Left ventricle myocardium inferior (tissue), 1 donor: ENCODE measurements at regions not wholly inside any gene's neighbourhood (a gene's known extent, or its start where the extent isn't known, plus 50 kb on each side); places are given as distances from the start of the nearest gene placed in this dataset.

Experiments
- DNase-seq: peaks from one replicate; pipeline ENCODE4 v3.0.0-alpha.2; 2020
- H3K27ac ChIP-seq: fragments of 200-600 bp; replicated peaks from 2 replicates; pipeline ENCODE4 v1.8.0; 2021
- H3K27me3 ChIP-seq: fragments of 200-600 bp; 2 replicates; pipeline ENCODE4 v1.8.0; 2021; ENCODE audit warnings: low read depth
- H3K36me3 ChIP-seq: fragments of 200-600 bp; 2 replicates; pipeline ENCODE4 v1.8.0; 2021
- H3K4me1 ChIP-seq: fragments of 200-600 bp; 2 replicates; pipeline ENCODE4 v1.8.0; 2021
- H3K4me3 ChIP-seq: fragments of 200-600 bp; 2 replicates; pipeline ENCODE4 v1.8.0; 2021; ENCODE audit warnings: mild to moderate bottlenecking, moderate library complexity
- H3K9me3 ChIP-seq: fragments of 200-600 bp; replicated peaks from 2 replicates; pipeline ENCODE4 v1.8.0; 2021
- intact Hi-C: fragments of 100-400 bp; cut with micrococcal nuclease; formaldehyde crosslinking; loops from one replicate; pipeline ENCODE4 v1.11.0; 2022
- TF ChIP-seq, protein P1 (sequence below): fragments of 200-600 bp; IDR thresholded peaks from 2 replicates; pipeline ENCODE4 v1.8.0; 2021; ENCODE audit warnings: antibody characterized with exemption, mild to moderate bottlenecking, borderline replicate concordance
- donor health status: DM: no; HTN: yes; CAD: no; lungs with severe emphysema.

GRCh38 chr5:113770648-113771047 lies 257.2 kb downstream of the YTHDC2 start:
- DNase-seq: no peak
- H3K27me3 ChIP-seq: no peaks in the 10 kb centered on the region
- TF ChIP-seq, protein P1, sequence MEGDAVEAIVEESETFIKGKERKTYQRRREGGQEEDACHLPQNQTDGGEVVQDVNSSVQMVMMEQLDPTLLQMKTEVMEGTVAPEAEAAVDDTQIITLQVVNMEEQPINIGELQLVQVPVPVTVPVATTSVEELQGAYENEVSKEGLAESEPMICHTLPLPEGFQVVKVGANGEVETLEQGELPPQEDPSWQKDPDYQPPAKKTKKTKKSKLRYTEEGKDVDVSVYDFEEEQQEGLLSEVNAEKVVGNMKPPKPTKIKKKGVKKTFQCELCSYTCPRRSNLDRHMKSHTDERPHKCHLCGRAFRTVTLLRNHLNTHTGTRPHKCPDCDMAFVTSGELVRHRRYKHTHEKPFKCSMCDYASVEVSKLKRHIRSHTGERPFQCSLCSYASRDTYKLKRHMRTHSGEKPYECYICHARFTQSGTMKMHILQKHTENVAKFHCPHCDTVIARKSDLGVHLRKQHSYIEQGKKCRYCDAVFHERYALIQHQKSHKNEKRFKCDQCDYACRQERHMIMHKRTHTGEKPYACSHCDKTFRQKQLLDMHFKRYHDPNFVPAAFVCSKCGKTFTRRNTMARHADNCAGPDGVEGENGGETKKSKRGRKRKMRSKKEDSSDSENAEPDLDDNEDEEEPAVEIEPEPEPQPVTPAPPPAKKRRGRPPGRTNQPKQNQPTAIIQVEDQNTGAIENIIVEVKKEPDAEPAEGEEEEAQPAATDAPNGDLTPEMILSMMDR: no peak
- peaks cover 24% of the 10 kb centered on the region for H3K9me3 ChIP-seq
- H3K36me3 ChIP-seq: no peaks in the 10 kb centered on the region
- no peak overlapping the region for H3K27ac ChIP-seq
- no peak overlapping the region for H3K4me3 ChIP-seq
- intact Hi-C loops: no loop called here
- H3K4me1 ChIP-seq: no peaks in the 10 kb centered on the region

DNA sequence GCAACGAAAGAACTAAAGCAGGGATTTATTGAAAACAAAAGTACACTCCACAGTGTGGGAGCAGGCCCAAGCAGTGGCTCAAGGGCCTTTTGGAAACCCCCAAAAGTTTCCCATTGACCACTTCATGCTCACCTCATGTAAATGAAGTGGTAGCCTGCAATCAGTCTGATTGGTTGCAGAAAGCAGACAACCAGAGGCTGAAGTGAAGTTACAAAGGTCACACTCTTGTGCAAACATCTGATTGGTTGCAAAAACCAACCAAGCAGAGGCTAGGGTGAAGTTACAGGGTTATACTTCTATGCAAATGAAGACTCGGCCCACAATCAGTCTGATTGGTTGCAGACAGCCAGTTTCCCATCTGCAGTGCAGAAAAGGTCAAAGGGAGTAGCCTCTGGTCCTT lies 258.0 kb downstream of the YTHDC2 start:
- intact Hi-C loops: no loop called here
- TF ChIP-seq, protein P1: no peak
- Histone ChIP-seq H3K4me1 (no peaks in the 10 kb centered on the region), H3K36me3 (no peaks in the 10 kb centered on the region), H3K27me3 (no peaks in the 10 kb centered on the region), H3K9me3 (peaks cover 16% of the 10 kb centered on the region), H3K27ac (no peak overlapping the region), H3K4me3 (no peak overlapping the region)
- no peak for DNase-seq

GRCh38 chr5:113776168-113776567 lies 262.7 kb downstream of the YTHDC2 start:
- Histone ChIP-seq H3K27ac (no peak overlapping the region), H3K9me3 (no peaks in the 10 kb centered on the region), H3K4me3 (no peak overlapping the region), H3K36me3 (no peaks in the 10 kb centered on the region), H3K4me1 (no peaks in the 10 kb centered on the region), H3K27me3 (no peaks in the 10 kb centered on the region)
- DNase-seq: no peak
- intact Hi-C loops: no loop called here
- TF ChIP-seq, protein P1: no peak

- intact Hi-C loops: no loop called here
- H3K9me3 ChIP-seq: no peaks in the 10 kb centered on the region
- H3K27me3 ChIP-seq: no peaks in the 10 kb centered on the region
- no peak for DNase-seq
- H3K27ac ChIP-seq: no peak overlapping the region
- no peaks in the 10 kb centered on the region for H3K36me3 ChIP-seq
- no peaks in the 10 kb centered on the region for H3K4me1 ChIP-seq
- TF ChIP-seq, protein P1: no peak
- H3K4me3 ChIP-seq: peak overlapping the region; percentile 9
These were observed 263.5 kb downstream of the YTHDC2 start for GRCh38 chr5:113776832-113777525.

- TF ChIP-seq, protein P1: no peak
These were observed 264.7 kb downstream of the YTHDC2 start for GRCh38 chr5:113778147-113778546.

More at GRCh38 chr5:113778147-113778546, 264.7 kb downstream of the YTHDC2 start:
- Histone ChIP-seq H3K4me3 (no peak overlapping the region), H3K9me3 (no peaks in the 10 kb centered on the region), H3K4me1 (no peaks in the 10 kb centered on the region), H3K27ac (no peak overlapping the region), H3K36me3 (no peaks in the 10 kb centered on the region), H3K27me3 (no peaks in the 10 kb centered on the region)
- no peak for DNase-seq
- intact Hi-C loops: no loop called here
